PC-9 (cell line): ENCODE measurements at regions not wholly inside any gene's neighbourhood (a gene's known extent, or its start where the extent isn't known, plus 50 kb on each side); places are given as distances from the start of the nearest gene placed in this dataset.

ENCODE experiments used
- BruUV-seq: library from RNA; stranded (reverse); fragments of 400-500 nt; replicated peaks from 2 replicates; lab custom pipeline; 2021; lab: Mats Ljungman, UMichigan
- CTCF ChIA-PET: fragments of 300-600 bp; sonication (Branson Sonifier 250); formaldehyde crosslinking; loops from one replicate; lab custom pipeline; 2022; ENCODE audit warnings: antibody characterized with exemption; lab: Charles Lee
- POLR2A ChIA-PET: fragments of 300-600 bp; sonication (Branson Sonifier 250); formaldehyde crosslinking; loops from one replicate; lab custom pipeline; 2022; ENCODE audit warnings: antibody characterized with exemption; ENCODE audit not compliant: unreplicated experiment; lab: Charles Lee
- DNase-seq, 2 experiments: peaks; one replicate each; pipeline versions ENCODE4 v3.0.0 to v3.0.0-alpha.2; 2015 to 2022; ENCODE audit warnings: mixed read lengths in 1 of 2
- H2AFZ ChIP-seq: fragments of 200-600 bp; sonication (generic); 2 replicates; pipeline ENCODE4 v1.8.1; 2017; ENCODE audit warnings: antibody characterized with exemption
- H3F3A ChIP-seq: fragments of 200-600 bp; sonication (generic); 2 replicates; pipeline ENCODE4 v1.8.1; 2017; ENCODE audit warnings: antibody characterized with exemption, mild to moderate bottlenecking, low read depth; ENCODE audit not compliant: insufficient read depth
- H3K27ac ChIP-seq: fragments of 200-600 bp; sonication (generic); 2 replicates; pipeline ENCODE4 v1.6.1; 2016; ENCODE audit warnings: mixed run types
- H3K27me3 ChIP-seq: fragments of 200-600 bp; sonication (generic); 2 replicates; pipeline ENCODE4 v1.6.1; 2016; ENCODE audit warnings: low read depth, mixed run types; ENCODE audit not compliant: insufficient read depth
- H3K36me3 ChIP-seq: fragments of 200-600 bp; sonication (generic); 2 replicates; pipeline ENCODE4 v1.6.1; 2016; ENCODE audit warnings: low read depth, mixed run types
- H3K4me1 ChIP-seq: fragments of 200-600 bp; sonication (generic); replicated peaks from 2 replicates; pipeline ENCODE4 v1.6.1; 2016; ENCODE audit warnings: mixed run types; ENCODE audit not compliant: insufficient read depth
- H3K4me2 ChIP-seq: fragments of 200-600 bp; sonication (generic); 2 replicates; pipeline ENCODE4 v1.6.1; 2017; ENCODE audit warnings: mixed run types
- H3K4me3 ChIP-seq: fragments of 200-600 bp; sonication (generic); 2 replicates; pipeline ENCODE4 v1.6.1; 2016; ENCODE audit warnings: mixed run types
- H3K79me2 ChIP-seq: fragments of 200-600 bp; sonication (generic); 2 replicates; pipeline ENCODE4 v1.6.1; 2017; ENCODE audit warnings: low read depth, mixed run types
- H3K9me2 ChIP-seq: fragments of 200-600 bp; sonication (generic); 2 replicates; pipeline ENCODE4 v1.8.1; 2017; ENCODE audit warnings: mild to moderate bottlenecking; ENCODE audit not compliant: insufficient read depth
- H3K9me3 ChIP-seq: fragments of 200-600 bp; sonication (generic); 2 replicates; pipeline ENCODE4 v1.8.1; 2016; ENCODE audit warnings: low read depth; ENCODE audit not compliant: insufficient read depth
- H4K20me1 ChIP-seq: fragments of 200-600 bp; sonication (generic); 2 replicates; pipeline ENCODE4 v1.8.1; 2017; ENCODE audit not compliant: insufficient read depth
- CTCF ChIP-seq: fragments of 200-600 bp; sonication (generic); conservative IDR thresholded peaks from 2 replicates; pipeline ENCODE4 v1.6.1; 2017; ENCODE audit warnings: mixed run types, antibody characterized with exemption, mild to moderate bottlenecking, moderate library complexity
- EZH2 ChIP-seq: fragments of 200-600 bp; sonication (generic); IDR thresholded peaks from 2 replicates; pipeline ENCODE4 v1.8.0; 2017; ENCODE audit warnings: antibody characterized with exemption, low read depth
- intact Hi-C: fragments of 100-400 bp; cut with micrococcal nuclease; formaldehyde crosslinking; loops from one replicate; pipeline ENCODE4 v1.10.0; 2022; ENCODE audit not compliant: unreplicated experiment

GRCh38 chr10:2284071-2284470 is 546.7 kb upstream of the ADARB2 start:
- H3K79me2 ChIP-seq, result no peaks in the 10 kb centered on the region
- no peaks in the 10 kb centered on the region for H3K9me2 ChIP-seq
- no TSS peak for BruUV-seq
- no peak overlapping the region for H3K4me2 ChIP-seq
- no peaks in the 10 kb centered on the region for H4K20me1 ChIP-seq
- peaks cover 14% of the 10 kb centered on the region; the same call in 1 of the 2 replicates for H3K27me3 ChIP-seq
- no peak overlapping the region for H3K4me3 ChIP-seq
- no peak overlapping the region for H2AFZ ChIP-seq
- DNase-seq, result no peak
- ChIA-PET CTCF (no interaction called here), POLR2A (no interaction called here)
- TF ChIP-seq CTCF, result no peak
- TF ChIP-seq EZH2, result no peak
- no peak overlapping the region for H3K27ac ChIP-seq
- H3K36me3 ChIP-seq, result no peaks in the 10 kb centered on the region
- no peaks in the 10 kb centered on the region for H3K9me3 ChIP-seq
- no peaks in the 10 kb centered on the region for H3F3A ChIP-seq
- intact Hi-C loops, result no loop called here
- no peaks in the 10 kb centered on the region for H3K4me1 ChIP-seq

- no peak overlapping the region for H3K4me3 ChIP-seq
- H3K4me1 ChIP-seq, result no peaks in the 10 kb centered on the region
- no peak overlapping the region for H3K27ac ChIP-seq
- CTCF ChIA-PET, result no interaction called here
- DNase-seq, result no peak
- H3K27me3 ChIP-seq, result peaks cover 10% of the 10 kb centered on the region; the same call in 1 of the 2 replicates
- no peak overlapping the region for H3K4me2 ChIP-seq
- POLR2A ChIA-PET, result no interaction called here
- no peaks in the 10 kb centered on the region for H3F3A ChIP-seq
- no peaks in the 10 kb centered on the region for H3K9me2 ChIP-seq
- no peaks in the 10 kb centered on the region for H3K79me2 ChIP-seq
- intact Hi-C loops, result no loop called here
- H3K36me3 ChIP-seq, result no peaks in the 10 kb centered on the region
- no peak overlapping the region for H2AFZ ChIP-seq
- no peaks in the 10 kb centered on the region for H3K9me3 ChIP-seq
- no TSS peak for BruUV-seq
- no peaks in the 10 kb centered on the region for H4K20me1 ChIP-seq
- TF ChIP-seq EZH2, result no peak
These were observed 544.9 kb upstream of the ADARB2 start for GRCh38 chr10:2282202-2282601.

- Histone ChIP-seq H2AFZ (no peak overlapping the region), H3K79me2 (no peaks in the 10 kb centered on the region), H3K4me3 (no peak overlapping the region), H3K4me1 (no peaks in the 10 kb centered on the region), H3K27me3 (peaks cover 7% of the 10 kb centered on the region; the same call in 1 of the 2 replicates), H3K36me3 (no peaks in the 10 kb centered on the region), H3F3A (no peaks in the 10 kb centered on the region), H3K9me2 (no peaks in the 10 kb centered on the region), H3K27ac (no peak overlapping the region), H4K20me1 (no peaks in the 10 kb centered on the region), H3K4me2 (no peak overlapping the region), H3K9me3 (no peaks in the 10 kb centered on the region)
- POLR2A ChIA-PET, result no interaction called here
- no TSS peak for BruUV-seq
- intact Hi-C loops, result no loop called here
- TF ChIP-seq EZH2 (no peak), CTCF (no peak)
- no peak for DNase-seq
- CTCF ChIA-PET, result no interaction called here
These were observed 543.5 kb upstream of the ADARB2 start for GRCh38 chr10:2280713-2281300.

- Histone ChIP-seq H3K9me2 (no peaks in the 10 kb centered on the region), H3K4me1 (no peaks in the 10 kb centered on the region), H3K27ac (no peak overlapping the region), H4K20me1 (no peaks in the 10 kb centered on the region), H3K4me2 (no peak overlapping the region), H3K79me2 (no peaks in the 10 kb centered on the region), H3K27me3 (0 out of 2 replicates have a peak, but pooled peaks cover 4% of the 10 kb centered on the region), H3K4me3 (no peak overlapping the region), H2AFZ (no peak overlapping the region), H3F3A (no peaks in the 10 kb centered on the region), H3K36me3 (no peaks in the 10 kb centered on the region), H3K9me3 (no peaks in the 10 kb centered on the region)
- POLR2A ChIA-PET, result no interaction called here
- no peak for TF ChIP-seq EZH2
- no peak for TF ChIP-seq CTCF
- DNase-seq, result no peak
- intact Hi-C loops, result no loop called here
- CTCF ChIA-PET, result no interaction called here
- BruUV-seq, result no TSS peak
These were observed 542.4 kb upstream of the ADARB2 start for GRCh38 chr10:2279711-2280110.
